ENCODE measurements at regions not wholly inside any gene's neighbourhood (a gene's known extent, or its start where the extent isn't known, plus 50 kb on each side); places are given as distances from the start of the nearest gene placed in this dataset.

DNA sequence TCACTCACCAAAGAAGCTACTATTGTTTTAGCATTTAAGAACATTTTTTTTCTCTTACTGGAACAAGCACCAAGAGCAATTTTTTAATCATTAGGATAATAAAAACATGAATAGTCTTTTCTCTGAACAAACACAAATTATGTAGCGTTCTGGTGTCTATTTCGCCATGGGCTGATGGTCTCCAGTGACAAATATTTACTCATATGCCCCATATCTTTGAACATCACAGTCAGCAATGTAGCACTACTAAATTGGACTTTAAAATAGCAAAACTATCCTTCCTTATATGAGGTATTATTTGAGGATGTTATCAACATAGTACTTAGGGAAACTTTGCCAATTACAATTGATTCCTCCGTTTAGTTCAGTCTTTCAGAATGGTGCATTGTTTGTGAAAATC is 1326.0 kb upstream of the ZEB2 start:
- TF ChIP-seq, protein P1, sequence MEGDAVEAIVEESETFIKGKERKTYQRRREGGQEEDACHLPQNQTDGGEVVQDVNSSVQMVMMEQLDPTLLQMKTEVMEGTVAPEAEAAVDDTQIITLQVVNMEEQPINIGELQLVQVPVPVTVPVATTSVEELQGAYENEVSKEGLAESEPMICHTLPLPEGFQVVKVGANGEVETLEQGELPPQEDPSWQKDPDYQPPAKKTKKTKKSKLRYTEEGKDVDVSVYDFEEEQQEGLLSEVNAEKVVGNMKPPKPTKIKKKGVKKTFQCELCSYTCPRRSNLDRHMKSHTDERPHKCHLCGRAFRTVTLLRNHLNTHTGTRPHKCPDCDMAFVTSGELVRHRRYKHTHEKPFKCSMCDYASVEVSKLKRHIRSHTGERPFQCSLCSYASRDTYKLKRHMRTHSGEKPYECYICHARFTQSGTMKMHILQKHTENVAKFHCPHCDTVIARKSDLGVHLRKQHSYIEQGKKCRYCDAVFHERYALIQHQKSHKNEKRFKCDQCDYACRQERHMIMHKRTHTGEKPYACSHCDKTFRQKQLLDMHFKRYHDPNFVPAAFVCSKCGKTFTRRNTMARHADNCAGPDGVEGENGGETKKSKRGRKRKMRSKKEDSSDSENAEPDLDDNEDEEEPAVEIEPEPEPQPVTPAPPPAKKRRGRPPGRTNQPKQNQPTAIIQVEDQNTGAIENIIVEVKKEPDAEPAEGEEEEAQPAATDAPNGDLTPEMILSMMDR (tag by site-specific recombination; IDR thresholded peaks at IDR 0.05) = no peak
- TF ChIP-seq, protein P2, sequence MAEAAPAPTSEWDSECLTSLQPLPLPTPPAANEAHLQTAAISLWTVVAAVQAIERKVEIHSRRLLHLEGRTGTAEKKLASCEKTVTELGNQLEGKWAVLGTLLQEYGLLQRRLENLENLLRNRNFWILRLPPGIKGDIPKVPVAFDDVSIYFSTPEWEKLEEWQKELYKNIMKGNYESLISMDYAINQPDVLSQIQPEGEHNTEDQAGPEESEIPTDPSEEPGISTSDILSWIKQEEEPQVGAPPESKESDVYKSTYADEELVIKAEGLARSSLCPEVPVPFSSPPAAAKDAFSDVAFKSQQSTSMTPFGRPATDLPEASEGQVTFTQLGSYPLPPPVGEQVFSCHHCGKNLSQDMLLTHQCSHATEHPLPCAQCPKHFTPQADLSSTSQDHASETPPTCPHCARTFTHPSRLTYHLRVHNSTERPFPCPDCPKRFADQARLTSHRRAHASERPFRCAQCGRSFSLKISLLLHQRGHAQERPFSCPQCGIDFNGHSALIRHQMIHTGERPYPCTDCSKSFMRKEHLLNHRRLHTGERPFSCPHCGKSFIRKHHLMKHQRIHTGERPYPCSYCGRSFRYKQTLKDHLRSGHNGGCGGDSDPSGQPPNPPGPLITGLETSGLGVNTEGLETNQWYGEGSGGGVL (tag by site-specific recombination; IDR thresholded peaks at IDR 0.05) = no peak
- TF ChIP-seq ZNF24 (tag by site-specific recombination; IDR thresholded peaks at IDR 0.05) (no peak), ZIC2 (tag by site-specific recombination; IDR thresholded peaks at IDR 0.05) (no peak), YY1 (tag by site-specific recombination; IDR thresholded peaks at IDR 0.05) (no peak)

All from HEK293 (cell line).